ENCODE measurements at regions not wholly inside any gene's neighbourhood (a gene's known extent, or its start where the extent isn't known, plus 50 kb on each side); places are given as distances from the start of the nearest gene placed in this dataset.

GRCh38 chr5:114223866-114224265 lies 138.0 kb upstream of the KCNN2 start:
- Histone ChIP-seq H3K27ac (no peak overlapping the region), H3K4me1 (ENCODE audit: low read depth) (no peaks in the 10 kb centered on the region), H3K9me3 (ENCODE audit: low read depth) (no peaks in the 10 kb centered on the region), H3K27me3 (no peaks in the 10 kb centered on the region), H3K4me3 (no peak overlapping the region), H3K36me3 (no peaks in the 10 kb centered on the region)
- peak; percentile 38 for TF ChIP-seq CTCF (IDR thresholded peaks at IDR 0.05; ENCODE audit: low read depth, low read length)
- peak in 1 of 2 donors; percentile 18 for DNase-seq (ENCODE audit: low read depth in 1 of 2, low spot score in 1 of 2)

- no peak overlapping the region for H3K27ac ChIP-seq
- no peak for TF ChIP-seq CTCF (IDR thresholded peaks at IDR 0.05; ENCODE audit: low read depth, low read length)
- H3K36me3 ChIP-seq: no peaks in the 10 kb centered on the region
- no peaks in the 10 kb centered on the region for H3K27me3 ChIP-seq
- H3K9me3 ChIP-seq (ENCODE audit: low read depth): no peaks in the 10 kb centered on the region
- no peaks in the 10 kb centered on the region for H3K4me1 ChIP-seq (ENCODE audit: low read depth)
- DNase-seq (ENCODE audit: low read depth in 1 of 2, low spot score in 1 of 2): peak in 1 of 2 donors; percentile 6
- no peak overlapping the region for H3K4me3 ChIP-seq
Observed at GRCh38 chr5:114237766-114238165, 124.1 kb upstream of the KCNN2 start.

GRCh38 chr5:114238771-114239313 lies 123.0 kb upstream of the KCNN2 start:
- Histone ChIP-seq H3K9me3 (ENCODE audit: low read depth) (no peaks in the 10 kb centered on the region), H3K27ac (no peak overlapping the region), H3K4me1 (ENCODE audit: low read depth) (no peaks in the 10 kb centered on the region), H3K4me3 (no peak overlapping the region), H3K36me3 (no peaks in the 10 kb centered on the region), H3K27me3 (no peaks in the 10 kb centered on the region)
- TF ChIP-seq CTCF (IDR thresholded peaks at IDR 0.05; ENCODE audit: low read depth, low read length): no peak
- DNase-seq (ENCODE audit: low read depth in 1 of 2, low spot score in 1 of 2): no peak

GRCh38 chr5:114243281-114243971 lies 118.4 kb upstream of the KCNN2 start:
- no peak overlapping the region for H3K27ac ChIP-seq
- no peak for TF ChIP-seq CTCF (IDR thresholded peaks at IDR 0.05; ENCODE audit: low read depth, low read length)
- DNase-seq (ENCODE audit: low read depth in 1 of 2, low spot score in 1 of 2): no peak
- H3K9me3 ChIP-seq (ENCODE audit: low read depth): no peaks in the 10 kb centered on the region
- no peaks in the 10 kb centered on the region for H3K36me3 ChIP-seq
- H3K27me3 ChIP-seq: no peaks in the 10 kb centered on the region
- H3K4me3 ChIP-seq: no peak overlapping the region
- no peaks in the 10 kb centered on the region for H3K4me1 ChIP-seq (ENCODE audit: low read depth)

GRCh38 chr5:114243972-114244317 lies 117.9 kb upstream of the KCNN2 start:
- no peak overlapping the region for H3K27ac ChIP-seq
- H3K36me3 ChIP-seq: no peaks in the 10 kb centered on the region
- H3K4me1 ChIP-seq (ENCODE audit: low read depth): no peaks in the 10 kb centered on the region
- no peaks in the 10 kb centered on the region for H3K9me3 ChIP-seq (ENCODE audit: low read depth)
- no peak for DNase-seq (ENCODE audit: low read depth in 1 of 2, low spot score in 1 of 2)
- H3K4me3 ChIP-seq: no peak overlapping the region
- TF ChIP-seq CTCF (IDR thresholded peaks at IDR 0.05; ENCODE audit: low read depth, low read length): no peak
- no peaks in the 10 kb centered on the region for H3K27me3 ChIP-seq
